Tibial artery (tissue), 4 donors: ENCODE measurements at regions not wholly inside any gene's neighbourhood (a gene's known extent, or its start where the extent isn't known, plus 50 kb on each side); places are given as distances from the start of the nearest gene placed in this dataset.

Experiments
- DNase-seq, 2 donors: peaks; one replicate each; pipeline ENCODE4 v3.0.0-alpha.2; 2019
- H3K27ac ChIP-seq, 2 donors: fragments of 200-600 bp; sonication (generic) in 1 of 2; 1 replicate in 1 of 2; 2 replicates in 1 of 2; pipeline ENCODE4 v1.5.1; 2018 to 2019; ENCODE audit warnings: mild to moderate bottlenecking in 1 of 2
- H3K27me3 ChIP-seq, 2 donors: fragments of 200-600 bp; sonication (generic) in 1 of 2; one replicate each; pipeline versions ENCODE4 v1.5.1 to v1.6.0; 2016 to 2019
- H3K36me3 ChIP-seq, 3 donors: fragments of 200-600 bp; sonication (generic) in 2 of 3; one replicate each; pipeline ENCODE4 v1.5.1; 2016 to 2019; ENCODE audit warnings: mild to moderate bottlenecking in 2 of 3
- H3K4me1 ChIP-seq, 4 donors: fragments of 200-600 bp; sonication (generic) in 2 of 4; 1 replicate in 3 of 4; 2 replicates in 1 of 4; pipeline ENCODE4 v1.5.1; 2016 to 2019
- H3K4me3 ChIP-seq, 2 donors: fragments of 200-600 bp; sonication (generic) in 1 of 2; 1 replicate in 1 of 2; 2 replicates in 1 of 2; pipeline ENCODE4 v1.5.1; 2018 to 2019; ENCODE audit warnings: mild to moderate bottlenecking in 2 of 2
- H3K9me3 ChIP-seq, 3 donors: fragments of 200-600 bp; sonication (generic) in 1 of 3; one replicate each; pipeline ENCODE4 v1.5.1; 2016 to 2019
- intact Hi-C: fragments of 100-400 bp; cut with DNase I; formaldehyde crosslinking; loops from one replicate; pipeline ENCODE4 v1.15.0; 2023; ENCODE audit warnings: low total_unique reads
- TF ChIP-seq, protein P1 (sequence below), 2 experiments: fragments of 200-600 bp in 1 of 2; fragments of 450-650 bp in 1 of 2; IDR thresholded peaks; one replicate each; pipeline ENCODE4 v1.5.1; 2017 to 2019; ENCODE audit warnings: antibody characterized with exemption in 2 of 2, mild to moderate bottlenecking in 1 of 2, moderate library complexity in 1 of 2

- TF ChIP-seq, protein P1, sequence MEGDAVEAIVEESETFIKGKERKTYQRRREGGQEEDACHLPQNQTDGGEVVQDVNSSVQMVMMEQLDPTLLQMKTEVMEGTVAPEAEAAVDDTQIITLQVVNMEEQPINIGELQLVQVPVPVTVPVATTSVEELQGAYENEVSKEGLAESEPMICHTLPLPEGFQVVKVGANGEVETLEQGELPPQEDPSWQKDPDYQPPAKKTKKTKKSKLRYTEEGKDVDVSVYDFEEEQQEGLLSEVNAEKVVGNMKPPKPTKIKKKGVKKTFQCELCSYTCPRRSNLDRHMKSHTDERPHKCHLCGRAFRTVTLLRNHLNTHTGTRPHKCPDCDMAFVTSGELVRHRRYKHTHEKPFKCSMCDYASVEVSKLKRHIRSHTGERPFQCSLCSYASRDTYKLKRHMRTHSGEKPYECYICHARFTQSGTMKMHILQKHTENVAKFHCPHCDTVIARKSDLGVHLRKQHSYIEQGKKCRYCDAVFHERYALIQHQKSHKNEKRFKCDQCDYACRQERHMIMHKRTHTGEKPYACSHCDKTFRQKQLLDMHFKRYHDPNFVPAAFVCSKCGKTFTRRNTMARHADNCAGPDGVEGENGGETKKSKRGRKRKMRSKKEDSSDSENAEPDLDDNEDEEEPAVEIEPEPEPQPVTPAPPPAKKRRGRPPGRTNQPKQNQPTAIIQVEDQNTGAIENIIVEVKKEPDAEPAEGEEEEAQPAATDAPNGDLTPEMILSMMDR (IDR thresholded peaks at IDR 0.05) = no peak
- no peak overlapping the region for H3K27ac ChIP-seq
- H3K36me3 ChIP-seq = no peaks in the 10 kb centered on the region
- no peak for DNase-seq
- no peaks in the 10 kb centered on the region for H3K4me1 ChIP-seq
- no peaks in the 10 kb centered on the region for H3K9me3 ChIP-seq
- no peak overlapping the region for H3K4me3 ChIP-seq
- intact Hi-C loops = no loop called here
- no peaks in the 10 kb centered on the region for H3K27me3 ChIP-seq
Measured at GRCh38 chr6:164178679-164179332, 764.3 kb downstream of the QKI start.

DNA sequence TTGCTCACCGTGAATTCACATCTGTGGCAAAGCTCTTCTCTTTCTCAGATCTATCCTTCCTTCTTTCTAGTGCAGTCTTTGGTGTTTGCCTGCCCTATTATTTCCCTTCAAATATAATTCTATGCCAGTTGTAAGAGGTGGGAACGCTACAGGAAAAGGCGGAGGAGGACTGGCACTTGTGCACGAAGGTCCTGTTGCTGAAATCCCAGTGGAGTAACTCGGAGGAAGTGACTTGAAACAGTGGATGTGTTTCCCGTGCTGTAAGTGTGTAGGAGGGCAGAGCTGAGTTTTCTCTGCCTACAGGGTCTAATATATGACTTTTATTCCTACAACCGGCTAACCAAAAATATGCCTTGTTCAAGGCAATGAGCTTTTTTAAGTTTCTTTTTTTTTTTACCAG, 754.8 kb downstream of the QKI start:
- H3K27me3 ChIP-seq = no peaks in the 10 kb centered on the region
- intact Hi-C loops = no loop called here

GRCh38 chr6:164168595-164168994, 754.1 kb downstream of the QKI start:
- TF ChIP-seq, protein P1 (IDR thresholded peaks at IDR 0.05) = no peak
- H3K27ac ChIP-seq = no peak overlapping the region
- no peak for DNase-seq

More for the DNA sequence above, 754.8 kb downstream of the QKI start:
- H3K36me3 ChIP-seq = no peaks in the 10 kb centered on the region
- no peak overlapping the region for H3K4me3 ChIP-seq
- no peak overlapping the region for H3K27ac ChIP-seq
- TF ChIP-seq, protein P1 (IDR thresholded peaks at IDR 0.05) = no peak
- no peaks in the 10 kb centered on the region for H3K9me3 ChIP-seq
- no peak for DNase-seq
- H3K4me1 ChIP-seq = no peaks in the 10 kb centered on the region

DNA sequence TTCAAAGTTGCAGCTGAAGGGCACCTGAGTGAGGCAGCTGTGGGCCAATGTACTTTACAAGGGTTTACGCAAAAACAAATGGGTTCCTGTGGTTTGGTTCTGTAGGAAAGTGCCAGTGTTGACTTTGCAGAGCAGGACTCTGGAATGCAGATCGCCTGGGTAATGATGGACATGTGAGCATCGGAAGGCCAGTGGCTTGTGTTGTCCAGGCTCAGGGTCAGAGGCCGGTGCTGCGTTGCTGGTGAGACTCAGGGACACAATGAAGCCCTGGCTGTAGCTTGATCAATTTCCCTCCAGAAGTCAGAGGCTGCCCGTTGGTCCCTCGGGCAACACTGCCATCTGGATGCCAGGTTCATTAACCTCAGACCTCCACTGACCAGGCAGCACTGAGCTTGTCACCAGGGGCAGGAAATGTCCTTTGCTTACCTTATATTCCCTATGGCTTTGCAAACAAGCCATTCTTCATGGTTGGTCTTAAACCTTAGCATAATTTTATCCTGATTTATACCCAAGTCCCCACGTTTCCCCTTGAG, 753.4 kb downstream of the QKI start:
- TF ChIP-seq, protein P1 (IDR thresholded peaks at IDR 0.05) = no peak

More at GRCh38 chr6:164168595-164168994, 754.1 kb downstream of the QKI start:
- Histone ChIP-seq H3K9me3 (no peaks in the 10 kb centered on the region), H3K27me3 (no peaks in the 10 kb centered on the region), H3K4me1 (no peaks in the 10 kb centered on the region), H3K36me3 (no peaks in the 10 kb centered on the region), H3K4me3 (no peak overlapping the region)
- intact Hi-C loops = no loop called here

GRCh38 chr6:164166996-164167395, 752.5 kb downstream of the QKI start:
- no peaks in the 10 kb centered on the region for H3K9me3 ChIP-seq
- no peaks in the 10 kb centered on the region for H3K4me1 ChIP-seq
- DNase-seq = no peak
- H3K36me3 ChIP-seq = no peaks in the 10 kb centered on the region
- H3K27me3 ChIP-seq = no peaks in the 10 kb centered on the region
- no peak overlapping the region for H3K27ac ChIP-seq
- no peak overlapping the region for H3K4me3 ChIP-seq
- TF ChIP-seq, protein P1 (IDR thresholded peaks at IDR 0.05) = no peak
- intact Hi-C loops = no loop called here

More for the DNA sequence above, 753.4 kb downstream of the QKI start:
- intact Hi-C loops = no loop called here
- Histone ChIP-seq H3K27me3 (no peaks in the 10 kb centered on the region), H3K27ac (no peak overlapping the region), H3K36me3 (no peaks in the 10 kb centered on the region), H3K9me3 (no peaks in the 10 kb centered on the region), H3K4me1 (no peaks in the 10 kb centered on the region), H3K4me3 (no peak overlapping the region)
- DNase-seq = no peak
